GM12873 (cell line): ENCODE measurements at regions not wholly inside any gene's neighbourhood (a gene's known extent, or its start where the extent isn't known, plus 50 kb on each side); places are given as distances from the start of the nearest gene placed in this dataset.

Experiments used
- CTCF ChIP-seq: IDR thresholded peaks from 2 replicates; pipeline ENCODE4 v1.5.1; 2012; ENCODE audit warnings: low read depth, mild to moderate bottlenecking, moderate library complexity, low read length, control low read depth; ENCODE audit not compliant: insufficient read depth; ENCODE audit errors: missing control alignments

GRCh38 chr13:107231944-107232343, 664.0 kb upstream of the ARGLU1 start:
- TF ChIP-seq CTCF = no peak

DNA sequence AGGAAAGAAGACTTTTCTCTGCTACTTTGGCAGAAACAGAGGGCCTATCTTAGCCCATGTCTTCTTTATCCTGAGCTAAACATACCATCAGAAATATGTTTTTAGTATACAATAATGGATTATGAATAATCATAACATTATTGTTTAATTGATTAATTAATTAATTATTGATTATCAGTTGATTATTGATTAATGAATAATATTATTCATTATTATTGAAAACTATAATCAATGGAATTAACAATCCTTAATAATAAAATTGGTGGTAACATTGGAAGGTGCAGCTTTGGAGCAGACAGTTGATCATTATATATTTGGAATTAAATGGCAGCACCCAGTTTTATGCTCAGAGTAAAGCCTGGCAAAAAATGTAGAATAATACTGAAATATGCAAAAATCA, 655.9 kb upstream of the ARGLU1 start:
- TF ChIP-seq CTCF = no peak

DNA sequence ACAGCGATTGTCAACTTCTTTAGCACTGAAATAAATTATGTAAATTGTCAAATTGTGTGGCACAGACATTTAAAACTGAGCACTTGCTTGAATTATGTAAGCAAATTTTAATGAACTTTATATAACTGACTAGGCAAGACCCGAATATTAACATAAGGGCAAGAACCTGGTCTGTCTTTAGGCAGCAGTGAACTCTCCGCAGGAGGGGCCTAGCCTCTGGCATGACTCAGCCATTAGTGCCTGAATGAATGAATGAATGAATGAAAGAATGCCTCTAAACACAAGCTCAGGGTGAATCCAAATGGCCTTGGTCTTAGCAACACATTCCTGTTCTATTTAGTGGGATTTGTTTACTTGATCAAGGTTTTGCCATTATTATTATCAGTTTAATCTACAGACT, 654.7 kb upstream of the ARGLU1 start:
- TF ChIP-seq CTCF = no peak

- TF ChIP-seq CTCF = no peak
Observed at GRCh38 chr13:107220245-107220644, 652.3 kb upstream of the ARGLU1 start.

GRCh38 chr13:107217251-107217650, 649.3 kb upstream of the ARGLU1 start:
- no peak for TF ChIP-seq CTCF

- no peak for TF ChIP-seq CTCF
Observed at GRCh38 chr13:107216046-107216755, 648.3 kb upstream of the ARGLU1 start.

DNA sequence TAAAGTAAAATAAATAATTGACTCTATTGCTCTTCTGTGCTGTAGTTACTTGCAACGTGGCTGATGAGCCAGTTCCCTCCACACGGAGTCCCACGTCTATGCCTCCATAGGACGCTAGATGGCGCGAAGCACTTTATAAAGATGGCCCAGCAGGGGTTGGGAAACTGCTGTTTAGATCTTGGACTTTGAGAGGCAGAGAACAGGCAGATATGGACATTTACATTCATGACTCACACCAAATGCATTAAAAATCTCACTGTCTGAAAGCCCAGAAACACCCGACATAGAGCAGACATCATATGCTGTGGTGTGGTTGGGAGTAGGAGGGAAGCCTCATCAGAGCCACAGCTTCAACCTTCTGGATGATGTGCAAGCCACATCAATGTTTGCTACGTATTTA, 643.1 kb upstream of the ARGLU1 start:
- TF ChIP-seq CTCF = peak; percentile 88

GRCh38 chr13:107210723-107211030, 642.7 kb upstream of the ARGLU1 start:
- TF ChIP-seq CTCF = no peak
